Neutrophil (primary cell): ENCODE measurements at regions not wholly inside any gene's neighbourhood (a gene's known extent, or its start where the extent isn't known, plus 50 kb on each side); places are given as distances from the start of the nearest gene placed in this dataset.
A peak's percentile ranks its signal among the peaks of the same experiment; 100 is the strongest.

ENCODE experiments used
- H3K27ac ChIP-seq: fragments of 200-600 bp; sonication (generic); 2 replicates; pipeline ENCODE4 v1.5.1; 2016; ENCODE audit warnings: mild to moderate bottlenecking, moderate library complexity
- H3K27me3 ChIP-seq: fragments of 200-600 bp; sonication (generic); 2 replicates; pipeline ENCODE4 v1.6.0; 2016; ENCODE audit warnings: mild to moderate bottlenecking
- H3K36me3 ChIP-seq: fragments of 200-600 bp; sonication (generic); 2 replicates; pipeline ENCODE4 v1.5.1; 2017
- H3K4me1 ChIP-seq, 2 experiments: fragments of 200-600 bp in 1 of 2; sonication (generic) in 1 of 2; 1 replicate in 1 of 2; 2 replicates in 1 of 2; pipeline versions ENCODE4 v1.5.1 to v1.6.1; 2013 to 2016; ENCODE audit warnings: low read depth in 1 of 2, low read length in 1 of 2, mild to moderate bottlenecking in 1 of 2, moderate library complexity in 1 of 2; ENCODE audit not compliant: control insufficient read depth in 1 of 2, insufficient read depth in 1 of 2
- H3K4me3 ChIP-seq, 2 experiments: fragments of 200-600 bp in 1 of 2; sonication (generic) in 1 of 2; 1 replicate in 1 of 2; 2 replicates in 1 of 2; pipeline ENCODE4 v1.5.1; 2013 to 2016; ENCODE audit warnings: low read depth in 1 of 2, low read length in 1 of 2, mild to moderate bottlenecking in 1 of 2, moderate library complexity in 1 of 2
- H3K9me3 ChIP-seq: fragments of 200-600 bp; sonication (generic); 2 replicates; pipeline ENCODE4 v1.5.1; 2016
- CTCF ChIP-seq: fragments of 200-600 bp; sonication (generic); IDR thresholded peaks from 2 replicates; pipeline ENCODE4 v1.5.1; 2016; ENCODE audit warnings: antibody characterized with exemption

- H3K4me3 ChIP-seq = no peak overlapping the region
- H3K27me3 ChIP-seq = no peaks in the 10 kb centered on the region
- H3K36me3 ChIP-seq = no peaks in the 10 kb centered on the region
- H3K9me3 ChIP-seq = no peaks in the 10 kb centered on the region
- peak; percentile 75 for TF ChIP-seq CTCF
- H3K27ac ChIP-seq = no peak overlapping the region
- H3K4me1 ChIP-seq = peaks cover 14 to 21% of the 10 kb centered on the region in 2 experiments
These were observed 112.6 kb upstream of the RALGAPA2 start for GRCh38 chr20:20824924-20825584.

- H3K4me1 ChIP-seq = peaks cover 14 to 21% of the 10 kb centered on the region in 2 experiments
- no peaks in the 10 kb centered on the region for H3K27me3 ChIP-seq
- H3K9me3 ChIP-seq = no peaks in the 10 kb centered on the region
- TF ChIP-seq CTCF = no peak
- no peaks in the 10 kb centered on the region for H3K36me3 ChIP-seq
- H3K27ac ChIP-seq = peak overlapping the region; percentile 38
- no peak overlapping the region for H3K4me3 ChIP-seq
These were observed 111.0 kb upstream of the RALGAPA2 start for GRCh38 chr20:20823476-20823881.

GRCh38 chr20:20821484-20822260, 109.2 kb upstream of the RALGAPA2 start:
- H3K4me1 ChIP-seq = peaks cover 14 to 21% of the 10 kb centered on the region in 2 experiments
- no peak for TF ChIP-seq CTCF

GRCh38 chr20:20820785-20821483, 108.5 kb upstream of the RALGAPA2 start:
- H3K27me3 ChIP-seq = no peaks in the 10 kb centered on the region
- no peak for TF ChIP-seq CTCF
- H3K36me3 ChIP-seq = no peaks in the 10 kb centered on the region
- H3K4me1 ChIP-seq = peaks cover 14 to 21% of the 10 kb centered on the region in 2 experiments
- no peak overlapping the region for H3K27ac ChIP-seq
- H3K9me3 ChIP-seq = no peaks in the 10 kb centered on the region
- H3K4me3 ChIP-seq = no peak overlapping the region

More at GRCh38 chr20:20821484-20822260, 109.2 kb upstream of the RALGAPA2 start:
- H3K27ac ChIP-seq = no peak overlapping the region
- no peak overlapping the region for H3K4me3 ChIP-seq
- H3K36me3 ChIP-seq = no peaks in the 10 kb centered on the region
- H3K27me3 ChIP-seq = no peaks in the 10 kb centered on the region
- H3K9me3 ChIP-seq = no peaks in the 10 kb centered on the region

- Histone ChIP-seq H3K27me3 (no peaks in the 10 kb centered on the region), H3K27ac (no peak overlapping the region), H3K36me3 (no peaks in the 10 kb centered on the region), H3K4me3 (no peak overlapping the region), H3K4me1 (peaks cover 14 to 21% of the 10 kb centered on the region in 2 experiments), H3K9me3 (no peaks in the 10 kb centered on the region)
- no peak for TF ChIP-seq CTCF
These were observed 107.7 kb upstream of the RALGAPA2 start for GRCh38 chr20:20820104-20820503.
